K562 (cell line): ENCODE measurements at regions not wholly inside any gene's neighbourhood (a gene's known extent, or its start where the extent isn't known, plus 50 kb on each side); places are given as distances from the start of the nearest gene placed in this dataset.

Experiments
- CHD2 ChIP-seq: IDR thresholded peaks from 2 replicates; pipeline ENCODE4 v1.6.1; 2011; ENCODE audit warnings: low read depth, low read length
- EZH2 ChIP-seq: IDR thresholded peaks from 2 replicates; pipeline ENCODE4 v1.6.1; 2012; ENCODE audit warnings: low read depth, mild to moderate bottlenecking, inconsistent platforms, low read length, borderline replicate concordance
- ZNF175 ChIP-seq: fragments of 200-800 bp; sonication (Bioruptor generic); IDR thresholded peaks from 2 replicates; pipeline ENCODE4 v1.6.1; 2016; ENCODE audit warnings: low read depth, mild to moderate bottlenecking, missing genetic modification characterization, missing compliant biosample characterization

DNA sequence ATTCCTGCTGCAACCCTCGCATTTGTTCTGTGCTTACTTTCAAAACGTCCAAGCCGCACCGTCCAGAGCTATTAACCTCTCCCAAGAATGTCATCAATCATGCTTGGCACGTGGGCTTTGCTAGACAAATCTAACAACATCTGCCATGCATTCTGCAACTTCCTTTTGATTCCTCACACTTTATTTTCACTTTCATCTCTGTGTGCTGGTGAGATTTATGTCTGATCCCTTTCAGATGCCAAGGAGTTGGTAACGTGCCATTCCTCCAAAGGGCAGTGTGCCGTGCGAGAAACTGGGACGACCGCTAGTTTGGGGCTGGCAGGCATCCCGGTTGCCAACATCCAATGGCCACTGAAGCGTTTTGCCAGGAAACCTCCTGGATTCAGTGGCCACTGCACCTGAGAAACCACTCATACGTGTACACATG lies 230.0 kb upstream of the PARD3B start:
- TF ChIP-seq ZNF175 (CRISPR knock-in tag) (no peak), CHD2 (no peak), EZH2 (no peak)
